Ovary (tissue), 7 donors: ENCODE measurements at regions not wholly inside any gene's neighbourhood (a gene's known extent, or its start where the extent isn't known, plus 50 kb on each side); places are given as distances from the start of the nearest gene placed in this dataset.

Experiments
- DNase-seq, 5 donors: peaks; one replicate each; pipeline ENCODE4 v3.0.0-alpha.2; 2019 to 2020
- H3K27ac ChIP-seq, 2 donors: fragments of 200-600 bp; one replicate each; pipeline versions ENCODE4 v1.5.1 to v1.8.0; 2019 to 2022
- H3K27me3 ChIP-seq: fragments of 200-600 bp; one replicate; pipeline ENCODE4 v1.8.0; 2022
- H3K36me3 ChIP-seq: fragments of 200-600 bp; sonication (generic); one replicate; pipeline ENCODE4 v1.5.1; 2019
- H3K4me1 ChIP-seq: one replicate; pipeline ENCODE4 v1.8.1; 2013; ENCODE audit warnings: mild to moderate bottlenecking, moderate library complexity; ENCODE audit not compliant: insufficient read depth
- H3K4me3 ChIP-seq: fragments of 200-600 bp; sonication (generic); one replicate; pipeline ENCODE4 v1.5.1; 2017
- H3K9me3 ChIP-seq, 2 donors: fragments of 200-600 bp in 1 of 2; sonication (generic) in 1 of 2; one replicate each; pipeline versions ENCODE4 v1.5.1 to v1.8.1; 2013 to 2019; ENCODE audit warnings: mild to moderate bottlenecking in 1 of 2, moderate library complexity in 1 of 2
- EP300 ChIP-seq: sonication (generic); formaldehyde crosslinking; IDR thresholded peaks from one replicate; pipeline ENCODE4 v1.6.1; 2017; ENCODE audit warnings: antibody characterized with exemption
- POLR2A ChIP-seq: fragments of 450-650 bp; IDR thresholded peaks from one replicate; pipeline ENCODE4 v1.6.1; 2017; ENCODE audit warnings: antibody characterized with exemption, mild to moderate bottlenecking, moderate library complexity
- WGBS, 3 donors: extraction: QIAGEN DNeasy Blood & Tissue Kit in 1 of 3; methylation state at CpG; one replicate each; pipeline versions ENCODE4 v1.1.5 to v1.1.7; 2013 to 2017; 5-methylcytosine and 5-hydroxymethylcytosine counted together
- intact Hi-C, 4 donors: fragments of 100-400 bp; cut with DNase I; formaldehyde crosslinking; loops; one replicate each; pipeline versions ENCODE4 v1.11.0 to v1.15.1; 2022 to 2023
- TF ChIP-seq, protein P1 (sequence below), 3 donors: fragments of 450-650 bp in 2 of 3; fragments of 200-600 bp in 1 of 3; IDR thresholded peaks; one replicate each; pipeline versions ENCODE4 v1.5.1 to v1.8.0; 2016 to 2022; ENCODE audit warnings: antibody characterized with exemption in 3 of 3, mild to moderate bottlenecking in 1 of 3
- donor health status: DM: no; HTN: no; CAD: no; lungs with moderate emphysema.
- donor health status: DM: no; HTN: no; CAD: no.
- donor health status: Bipolar disorder and iron deficiency.
- donor health status: DM: no; HTN: no; CAD: no.
- donor health status: DM: yes; HTN: yes; CAD: no.

DNA sequence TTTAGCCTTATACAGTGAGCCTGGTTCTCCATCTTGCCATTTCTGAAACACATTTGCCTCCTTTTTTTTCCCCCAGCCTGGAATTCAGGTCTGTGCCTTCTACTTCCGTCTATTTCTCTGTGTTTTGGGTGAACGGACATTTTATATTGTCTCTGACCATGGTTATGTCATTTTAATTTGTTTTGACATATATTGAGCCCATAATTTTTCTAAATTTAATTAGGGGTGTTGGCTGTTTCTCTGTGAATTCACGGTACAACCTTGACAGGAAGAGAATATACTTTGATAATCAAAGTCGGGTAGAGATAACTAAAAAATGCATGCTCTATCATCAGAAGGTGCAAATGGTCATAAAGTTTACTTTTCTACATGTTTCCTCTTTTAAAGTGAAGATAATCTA is 361.4 kb downstream of the VGLL3 start:
- H3K27ac ChIP-seq, result no peak overlapping the region
- H3K27me3 ChIP-seq, result no peaks in the 10 kb centered on the region
- 9 to 23% (median 9%) methylated on average over 4 of the region's 4 CpGs for WGBS, 3 donors
- TF ChIP-seq, protein P1, sequence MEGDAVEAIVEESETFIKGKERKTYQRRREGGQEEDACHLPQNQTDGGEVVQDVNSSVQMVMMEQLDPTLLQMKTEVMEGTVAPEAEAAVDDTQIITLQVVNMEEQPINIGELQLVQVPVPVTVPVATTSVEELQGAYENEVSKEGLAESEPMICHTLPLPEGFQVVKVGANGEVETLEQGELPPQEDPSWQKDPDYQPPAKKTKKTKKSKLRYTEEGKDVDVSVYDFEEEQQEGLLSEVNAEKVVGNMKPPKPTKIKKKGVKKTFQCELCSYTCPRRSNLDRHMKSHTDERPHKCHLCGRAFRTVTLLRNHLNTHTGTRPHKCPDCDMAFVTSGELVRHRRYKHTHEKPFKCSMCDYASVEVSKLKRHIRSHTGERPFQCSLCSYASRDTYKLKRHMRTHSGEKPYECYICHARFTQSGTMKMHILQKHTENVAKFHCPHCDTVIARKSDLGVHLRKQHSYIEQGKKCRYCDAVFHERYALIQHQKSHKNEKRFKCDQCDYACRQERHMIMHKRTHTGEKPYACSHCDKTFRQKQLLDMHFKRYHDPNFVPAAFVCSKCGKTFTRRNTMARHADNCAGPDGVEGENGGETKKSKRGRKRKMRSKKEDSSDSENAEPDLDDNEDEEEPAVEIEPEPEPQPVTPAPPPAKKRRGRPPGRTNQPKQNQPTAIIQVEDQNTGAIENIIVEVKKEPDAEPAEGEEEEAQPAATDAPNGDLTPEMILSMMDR (IDR thresholded peaks at IDR 0.05), result no peak
- TF ChIP-seq EP300 (no peak), POLR2A (no peak)
- intact Hi-C loops, result no loop called here
- H3K9me3 ChIP-seq, result no peaks in the 10 kb centered on the region
- H3K4me1 ChIP-seq, result no peaks in the 10 kb centered on the region
- no peaks in the 10 kb centered on the region for H3K36me3 ChIP-seq
- DNase-seq, result no peak
- no peak overlapping the region for H3K4me3 ChIP-seq

DNA sequence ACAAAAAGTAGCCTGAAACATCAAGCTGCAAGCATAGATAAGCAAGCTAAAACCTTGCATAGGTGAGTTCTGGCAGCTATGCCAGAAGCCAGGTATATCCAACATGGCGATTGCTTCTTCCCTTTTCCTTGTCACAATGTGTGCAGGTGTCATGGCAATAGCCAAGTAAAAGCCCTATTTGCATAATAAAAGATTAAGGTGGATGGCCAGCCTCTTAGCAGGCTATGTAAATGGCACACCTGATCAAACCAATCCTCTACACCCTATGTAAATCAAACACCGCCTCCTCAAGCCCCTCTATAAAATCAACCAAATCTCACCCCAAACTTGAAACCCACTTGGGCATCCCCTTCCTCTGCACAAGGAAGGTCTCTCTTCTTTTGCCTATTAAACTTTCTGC is 366.8 kb downstream of the VGLL3 start:
- 86 to 92% (median 91%) methylated on average over 2 of the region's 2 CpGs for WGBS, 3 donors
- intact Hi-C loops, result no loop called here

DNA sequence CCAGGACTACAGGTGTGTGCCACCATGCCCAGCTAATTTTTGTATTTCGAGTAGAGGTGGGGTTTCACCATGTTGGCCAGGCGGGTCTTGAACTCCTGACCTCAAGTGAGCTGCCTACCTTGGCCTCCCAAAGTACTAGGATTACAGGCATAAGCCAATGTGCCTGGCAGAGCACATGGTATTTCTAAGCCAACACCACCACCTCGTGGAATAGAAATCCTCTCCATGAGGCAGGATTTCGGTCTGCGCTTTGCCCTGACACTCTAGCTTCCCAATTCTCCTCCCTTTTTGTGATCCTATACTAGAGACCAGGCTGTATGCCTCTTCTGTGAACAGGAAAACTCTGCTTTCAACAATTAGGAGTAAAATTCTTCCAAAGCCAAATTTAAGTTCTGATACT is 372.2 kb downstream of the VGLL3 start:
- Histone ChIP-seq H3K4me3 (no peak overlapping the region), H3K27me3 (no peaks in the 10 kb centered on the region), H3K4me1 (no peaks in the 10 kb centered on the region), H3K27ac (no peak overlapping the region), H3K36me3 (no peaks in the 10 kb centered on the region), H3K9me3 (no peaks in the 10 kb centered on the region)
- no peak for DNase-seq
- 61 to 73% (median 72%) methylated on average over 5 of the region's 5 CpGs for WGBS, 3 donors
- intact Hi-C loops, result no loop called here
- TF ChIP-seq POLR2A, result no peak
- TF ChIP-seq, protein P1 (IDR thresholded peaks at IDR 0.05), result no peak
- no peak for TF ChIP-seq EP300

More for the DNA sequence above, 366.8 kb downstream of the VGLL3 start:
- H3K4me1 ChIP-seq, result no peaks in the 10 kb centered on the region
- H3K27ac ChIP-seq, result no peak overlapping the region
- TF ChIP-seq, protein P1 (IDR thresholded peaks at IDR 0.05), result no peak
- TF ChIP-seq EP300, result no peak
- TF ChIP-seq POLR2A, result no peak
- H3K27me3 ChIP-seq, result no peaks in the 10 kb centered on the region
- DNase-seq, result no peak
- no peaks in the 10 kb centered on the region for H3K36me3 ChIP-seq
- no peak overlapping the region for H3K4me3 ChIP-seq
- no peaks in the 10 kb centered on the region for H3K9me3 ChIP-seq

DNA sequence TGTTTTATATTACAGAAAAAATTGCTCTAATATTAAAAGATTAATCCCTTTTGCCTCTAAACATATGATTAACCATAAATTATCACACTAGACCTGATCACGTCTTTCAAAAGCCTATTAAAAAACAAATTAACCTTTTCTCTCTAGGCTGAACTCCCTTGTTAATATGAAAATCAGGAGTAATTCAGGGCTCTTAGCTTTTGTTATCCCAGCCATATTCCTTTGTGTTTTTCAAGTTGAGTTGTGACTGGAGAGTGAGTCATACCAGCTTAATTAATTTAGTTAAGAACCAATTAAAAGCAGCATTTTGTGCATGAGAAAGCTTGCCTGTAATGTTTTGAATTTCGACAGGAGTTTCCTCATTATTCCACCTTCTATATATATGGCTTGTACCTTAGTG is 385.8 kb downstream of the VGLL3 start:
- H3K9me3 ChIP-seq, result no peaks in the 10 kb centered on the region
- no peak for DNase-seq
- no peaks in the 10 kb centered on the region for H3K4me1 ChIP-seq
- no peak for TF ChIP-seq POLR2A
- TF ChIP-seq EP300, result no peak
- TF ChIP-seq, protein P1 (IDR thresholded peaks at IDR 0.05), result no peak
- no peaks in the 10 kb centered on the region for H3K36me3 ChIP-seq
- intact Hi-C loops, result no loop called here
- no peaks in the 10 kb centered on the region for H3K27me3 ChIP-seq
- H3K4me3 ChIP-seq, result no peak overlapping the region
- H3K27ac ChIP-seq, result no peak overlapping the region
- 37 to 41% (median 39%) methylated on average over 2 of the region's 2 CpGs for WGBS, 3 donors

DNA sequence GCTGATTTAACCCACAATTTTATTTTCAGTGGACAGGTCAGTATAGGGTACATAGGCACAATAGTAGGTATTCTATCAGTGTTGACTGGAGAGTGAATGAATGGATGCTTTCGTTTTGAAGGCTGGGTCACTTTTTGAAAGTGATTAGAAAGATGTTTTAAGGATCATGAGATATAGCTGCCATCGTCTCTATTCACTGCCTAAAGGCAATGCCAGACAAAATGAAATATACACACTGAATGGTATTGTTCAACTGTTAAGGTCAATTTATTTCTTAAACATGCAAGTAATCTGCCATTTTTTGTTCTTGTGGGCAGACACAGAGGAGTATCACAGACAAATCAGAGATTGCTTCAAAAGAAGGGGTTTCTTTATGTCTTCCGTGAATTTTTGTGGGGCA is 395.3 kb downstream of the VGLL3 start:
- DNase-seq, result no peak
- Histone ChIP-seq H3K9me3 (no peaks in the 10 kb centered on the region), H3K27me3 (no peaks in the 10 kb centered on the region), H3K4me1 (no peaks in the 10 kb centered on the region), H3K36me3 (no peaks in the 10 kb centered on the region), H3K27ac (no peak overlapping the region), H3K4me3 (no peak overlapping the region)
- 62 to 75% (median 73%) methylated on average over 3 of the region's 3 CpGs for WGBS, 3 donors
- TF ChIP-seq EP300, result no peak
- no peak for TF ChIP-seq POLR2A
- TF ChIP-seq, protein P1 (IDR thresholded peaks at IDR 0.05), result no peak
- intact Hi-C loops, result no loop called here
